BE2C (cell line): ENCODE measurements at regions not wholly inside any gene's neighbourhood (a gene's known extent, or its start where the extent isn't known, plus 50 kb on each side); places are given as distances from the start of the nearest gene placed in this dataset.

Experiments used
- DNase-seq: peaks from one replicate; pipeline ENCODE4 v3.0.0-alpha.2; 2020
- H3K27me3 ChIP-seq: fragments of 250-450 bp; sonication (Bioruptor Pico); 2 replicates; pipeline ENCODE4 v1.5.1; 2020; ENCODE audit warnings: mild to moderate bottlenecking
- H3K36me3 ChIP-seq: fragments of 250-450 bp; sonication (Bioruptor Pico); 2 replicates; pipeline ENCODE4 v1.5.1; 2020; ENCODE audit warnings: mild to moderate bottlenecking
- H3K4me1 ChIP-seq: fragments of 250-450 bp; sonication (Bioruptor Pico); 2 replicates; pipeline ENCODE4 v1.5.1; 2020
- H3K4me3 ChIP-seq: 2 replicates; pipeline ENCODE4 v1.5.1; 2011; ENCODE audit warnings: low read depth, low read length
- H3K9me3 ChIP-seq: fragments of 250-450 bp; sonication (Bioruptor Pico); 2 replicates; pipeline ENCODE4 v1.5.1; 2020
- CTCF ChIP-seq: IDR thresholded peaks from 2 replicates; pipeline ENCODE4 v1.5.1; 2012; ENCODE audit warnings: mild to moderate bottlenecking, low read depth, low read length

- no peaks in the 10 kb centered on the region for H3K36me3 ChIP-seq
- H3K27me3 ChIP-seq = no peaks in the 10 kb centered on the region; the same call in 1 of the 2 replicates
- no peak for TF ChIP-seq CTCF
- no peak overlapping the region for H3K4me3 ChIP-seq
- DNase-seq = no peak
- H3K4me1 ChIP-seq = peaks cover 9% of the 10 kb centered on the region
- no peaks in the 10 kb centered on the region for H3K9me3 ChIP-seq
Observed at GRCh38 chr5:112625689-112626438, 111.8 kb upstream of the APC start.

- H3K27me3 ChIP-seq = no peaks in the 10 kb centered on the region; the same call in 1 of the 2 replicates
- H3K4me1 ChIP-seq = peaks cover 9% of the 10 kb centered on the region
- H3K9me3 ChIP-seq = no peaks in the 10 kb centered on the region
- H3K36me3 ChIP-seq = no peaks in the 10 kb centered on the region
- H3K4me3 ChIP-seq = no peak overlapping the region
- no peak for DNase-seq
- no peak for TF ChIP-seq CTCF
Observed at GRCh38 chr5:112626715-112627114, 111.0 kb upstream of the APC start.

GRCh38 chr5:112628214-112628980 lies 109.3 kb upstream of the APC start:
- DNase-seq = no peak
- no peak for TF ChIP-seq CTCF
- Histone ChIP-seq H3K36me3 (no peaks in the 10 kb centered on the region), H3K4me1 (peaks cover 9% of the 10 kb centered on the region), H3K9me3 (no peaks in the 10 kb centered on the region), H3K4me3 (no peak overlapping the region), H3K27me3 (no peaks in the 10 kb centered on the region)

GRCh38 chr5:112630246-112631009 lies 107.3 kb upstream of the APC start:
- H3K9me3 ChIP-seq = no peaks in the 10 kb centered on the region
- no peaks in the 10 kb centered on the region for H3K36me3 ChIP-seq
- peaks cover 9% of the 10 kb centered on the region for H3K4me1 ChIP-seq
- H3K4me3 ChIP-seq = no peak overlapping the region
- no peak for TF ChIP-seq CTCF
- no peaks in the 10 kb centered on the region for H3K27me3 ChIP-seq
- DNase-seq = peak; percentile 33

GRCh38 chr5:112634166-112634565 lies 103.5 kb upstream of the APC start:
- Histone ChIP-seq H3K9me3 (no peaks in the 10 kb centered on the region), H3K4me1 (peaks cover 9% of the 10 kb centered on the region), H3K36me3 (no peaks in the 10 kb centered on the region), H3K27me3 (no peaks in the 10 kb centered on the region), H3K4me3 (no peak overlapping the region)
- TF ChIP-seq CTCF = no peak
- no peak for DNase-seq
